A549 (cell line): ENCODE measurements at regions not wholly inside any gene's neighbourhood (a gene's known extent, or its start where the extent isn't known, plus 50 kb on each side); places are given as distances from the start of the nearest gene placed in this dataset.

ENCODE experiments used
- BHLHE40 ChIP-seq: IDR thresholded peaks from 2 replicates; pipeline ENCODE4 v1.6.1; 2012; ENCODE audit warnings: low read depth, low read length, inconsistent platforms
- CBX2 ChIP-seq: fragments of 200-600 bp; sonication (generic); IDR thresholded peaks from 2 replicates; pipeline ENCODE4 v1.6.1; 2016; ENCODE audit warnings: low read depth, mild to moderate bottlenecking, borderline replicate concordance
- CBX8 ChIP-seq: fragments of 200-600 bp; sonication (generic); IDR thresholded peaks from 2 replicates; pipeline ENCODE4 v1.6.1; 2016
- CHD4 ChIP-seq: fragments of 200-600 bp; sonication (generic); IDR thresholded peaks from 2 replicates; pipeline ENCODE4 v1.6.1; 2016; ENCODE audit warnings: antibody characterized with exemption, mild to moderate bottlenecking, borderline replicate concordance
- EP300 ChIP-seq, 2 experiments: fragments of >200 bp; sonication (Bioruptor Twin); formaldehyde crosslinking; IDR thresholded peaks; 2 replicates in 1 of 2; 3 replicates in 1 of 2; pipeline ENCODE4 v1.6.1; 2016 to 2017
- HOXA7 ChIP-seq: fragments of 250-450 bp; sonication (Bioruptor Pico); IDR thresholded peaks from 2 replicates; pipeline ENCODE4 v1.5.0; 2020; ENCODE audit warnings: mild to moderate bottlenecking, moderate library complexity
- HOXB5 ChIP-seq: fragments of 250-450 bp; sonication (Bioruptor Pico); IDR thresholded peaks from 2 replicates; pipeline ENCODE4 v1.5.0; 2020; ENCODE audit warnings: mild to moderate bottlenecking, moderate library complexity
- JUN ChIP-seq, 2 experiments: fragments of >200 bp; sonication (Bioruptor Twin); formaldehyde crosslinking; IDR thresholded peaks; 2 replicates in 1 of 2; 3 replicates in 1 of 2; pipeline ENCODE4 v1.6.1; 2016 to 2017
- JUNB ChIP-seq: fragments of >200 bp; sonication (Bioruptor Twin); formaldehyde crosslinking; IDR thresholded peaks from 2 replicates; pipeline ENCODE4 v1.6.1; 2016
- KDM1A ChIP-seq: fragments of 200-600 bp; sonication (generic); IDR thresholded peaks from 2 replicates; pipeline ENCODE4 v1.6.1; 2016; ENCODE audit warnings: low read depth, mild to moderate bottlenecking
- MAFK ChIP-seq: fragments of 450-650 bp; IDR thresholded peaks from 2 replicates; pipeline ENCODE4 v1.6.1; 2014; ENCODE audit not compliant: partially characterized antibody
- MAZ ChIP-seq: fragments of 150-350 bp; IDR thresholded peaks from 2 replicates; pipeline ENCODE4 v1.6.1; 2014; ENCODE audit warnings: antibody characterized with exemption, low read depth, low read length, borderline replicate concordance
- MYC ChIP-seq: IDR thresholded peaks from 2 replicates; pipeline ENCODE4 v1.6.1; 2012; ENCODE audit warnings: mild to moderate bottlenecking, inconsistent platforms, low read length, improper control_type of control experiment, borderline replicate concordance
- NFE2L2 ChIP-seq: fragments of 150-350 bp; conservative IDR thresholded peaks from 2 replicates; pipeline ENCODE4 v1.6.1; 2014; ENCODE audit warnings: low read length
- NPAS2 ChIP-seq: fragments of 250-450 bp; sonication (Bioruptor Pico); IDR thresholded peaks from 2 replicates; pipeline ENCODE4 v1.8.0; 2022; ENCODE audit warnings: mild to moderate bottlenecking, moderate library complexity, borderline replicate concordance
- NR3C1 ChIP-seq: fragments of >200 bp; sonication (Bioruptor Twin); formaldehyde crosslinking; IDR thresholded peaks from 3 replicates; pipeline ENCODE4 v1.6.1; 2017
- PHF8 ChIP-seq: fragments of 200-600 bp; sonication (generic); IDR thresholded peaks from 2 replicates; pipeline ENCODE4 v1.6.1; 2016; ENCODE audit warnings: low read depth, mild to moderate bottlenecking, antibody characterized with exemption, moderate library complexity, borderline replicate concordance
- POLR2A ChIP-seq: IDR thresholded peaks from 2 replicates; pipeline ENCODE4 v1.6.1; 2012; ENCODE audit warnings: mild to moderate bottlenecking, low read length
- RARB ChIP-seq: fragments of 250-450 bp; sonication (Bioruptor Pico); IDR thresholded peaks from 2 replicates; pipeline ENCODE4 v1.8.0; 2021; ENCODE audit warnings: mild to moderate bottlenecking, moderate library complexity
- RFX5 ChIP-seq: fragments of 450-650 bp; IDR thresholded peaks from 2 replicates; pipeline ENCODE4 v1.7.1; 2014; ENCODE audit warnings: antibody characterized with exemption, mild to moderate bottlenecking, moderate library complexity
- RNF2 ChIP-seq: fragments of 200-600 bp; sonication (generic); IDR thresholded peaks from 2 replicates; pipeline ENCODE4 v1.6.1; 2016; ENCODE audit warnings: low read depth, mild to moderate bottlenecking, antibody characterized with exemption, moderate library complexity, borderline replicate concordance
- SMC3 ChIP-seq: fragments of >200 bp; sonication (Bioruptor Twin); formaldehyde crosslinking; IDR thresholded peaks from 3 replicates; pipeline ENCODE4 v1.6.1; 2018; ENCODE audit warnings: inconsistent platforms
- TFCP2L1 ChIP-seq: fragments of 250-450 bp; sonication (Bioruptor Pico); IDR thresholded peaks from 2 replicates; pipeline ENCODE4 v1.5.0; 2021; ENCODE audit warnings: mild to moderate bottlenecking
- TP53 ChIP-seq: fragments of 250-450 bp; sonication (Bioruptor Pico); IDR thresholded peaks from 2 replicates; pipeline ENCODE4 v1.5.0; 2021; ENCODE audit warnings: mild to moderate bottlenecking, moderate library complexity
- ZC3H11A ChIP-seq: fragments of 450-650 bp; IDR thresholded peaks from 2 replicates; pipeline ENCODE4 v1.6.1; 2014; ENCODE audit warnings: antibody characterized with exemption, mild to moderate bottlenecking
- ZSCAN20 ChIP-seq: fragments of 250-450 bp; sonication (Bioruptor Pico); IDR thresholded peaks from 2 replicates; pipeline ENCODE4 v1.8.0; 2022; ENCODE audit warnings: mild to moderate bottlenecking, moderate library complexity
- TF ChIP-seq, protein P1 (sequence below): fragments of 250-450 bp; sonication (Bioruptor Pico); IDR thresholded peaks from 2 replicates; pipeline ENCODE4 v1.5.0; 2020; ENCODE audit warnings: low read depth, mild to moderate bottlenecking, moderate library complexity
- TF ChIP-seq, protein P2 (sequence below): fragments of >200 bp; sonication (Bioruptor Twin); formaldehyde crosslinking; IDR thresholded peaks from 2 replicates; pipeline ENCODE4 v1.6.1; 2016
- TF ChIP-seq, protein P3 (sequence below): fragments of >200 bp; sonication (Bioruptor Twin); formaldehyde crosslinking; IDR thresholded peaks from 3 replicates; pipeline ENCODE4 v1.6.1; 2016
- TF ChIP-seq, protein P4 (sequence below): IDR thresholded peaks from 2 replicates; pipeline ENCODE4 v1.6.1; 2012; ENCODE audit warnings: low read depth, borderline replicate concordance
- TF ChIP-seq, protein P5 (sequence below): fragments of 450-650 bp; IDR thresholded peaks from 2 replicates; pipeline ENCODE4 v1.6.1; 2014; ENCODE audit warnings: antibody characterized with exemption

DNA sequence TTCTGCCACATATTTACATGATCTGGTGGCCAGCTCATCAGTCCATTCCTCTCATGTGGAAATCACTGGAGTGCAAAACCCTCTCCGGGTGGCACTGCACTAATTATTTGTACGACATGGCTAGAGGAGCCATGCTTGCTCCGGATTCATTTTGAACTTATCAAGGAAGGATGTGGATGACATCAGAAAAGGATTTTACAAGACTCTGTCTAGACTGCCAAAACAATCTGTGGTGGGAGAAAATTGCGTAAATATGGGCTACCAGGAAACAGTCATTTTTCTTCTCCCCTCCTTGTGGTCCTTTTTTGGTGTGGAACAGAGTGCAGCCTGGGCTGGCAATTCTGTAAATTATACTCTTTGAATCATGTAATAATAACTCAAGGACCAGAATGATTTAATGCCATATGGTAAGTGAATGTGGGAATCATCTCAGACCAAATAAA lies 123.4 kb upstream of the IFNE start (continued):
- TF ChIP-seq, protein P1, sequence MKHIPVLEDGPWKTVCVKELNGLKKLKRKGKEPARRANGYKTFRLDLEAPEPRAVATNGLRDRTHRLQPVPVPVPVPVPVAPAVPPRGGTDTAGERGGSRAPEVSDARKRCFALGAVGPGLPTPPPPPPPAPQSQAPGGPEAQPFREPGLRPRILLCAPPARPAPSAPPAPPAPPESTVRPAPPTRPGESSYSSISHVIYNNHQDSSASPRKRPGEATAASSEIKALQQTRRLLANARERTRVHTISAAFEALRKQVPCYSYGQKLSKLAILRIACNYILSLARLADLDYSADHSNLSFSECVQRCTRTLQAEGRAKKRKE (CRISPR knock-in tag): 0 out of 2 replicates have a peak, but pooled peaks have one; percentile 67
- TF ChIP-seq, protein P2, sequence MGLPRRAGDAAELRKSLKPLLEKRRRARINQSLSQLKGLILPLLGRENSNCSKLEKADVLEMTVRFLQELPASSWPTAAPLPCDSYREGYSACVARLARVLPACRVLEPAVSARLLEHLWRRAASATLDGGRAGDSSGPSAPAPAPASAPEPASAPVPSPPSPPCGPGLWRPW: no peak
- TF ChIP-seq BHLHE40 (no peak), TFCP2L1 (CRISPR knock-in tag) (no peak), NFE2L2 (no peak), MAFK (no peak), JUN (IDR thresholded peaks at IDR 0.05) (peak; percentile 90 to 91), CHD4 (no peak), RNF2 (no peak), TP53 (no peak), NR3C1 (no peak), JUNB (peak; percentile 85), ZC3H11A (no peak), ZSCAN20 (no peak), RFX5 (no peak), NPAS2 (CRISPR knock-in tag) (no peak), POLR2A (no peak), HOXA7 (CRISPR knock-in tag) (0 out of 2 replicates have a peak, but pooled peaks have one; percentile 43), KDM1A (no peak), CBX8 (no peak), HOXB5 (0 out of 2 replicates have a peak, but pooled peaks have one; percentile 27), SMC3 (peak; percentile 49), EP300 (IDR thresholded peaks at IDR 0.05) (peak; percentile 76 to 94; a peak in 4 of 5 replicates), MAZ (no peak), RARB (no peak), PHF8 (no peak), MYC (no peak; the same call in 1 of the 2 replicates), CBX2 (no peak)
- TF ChIP-seq, protein P3, sequence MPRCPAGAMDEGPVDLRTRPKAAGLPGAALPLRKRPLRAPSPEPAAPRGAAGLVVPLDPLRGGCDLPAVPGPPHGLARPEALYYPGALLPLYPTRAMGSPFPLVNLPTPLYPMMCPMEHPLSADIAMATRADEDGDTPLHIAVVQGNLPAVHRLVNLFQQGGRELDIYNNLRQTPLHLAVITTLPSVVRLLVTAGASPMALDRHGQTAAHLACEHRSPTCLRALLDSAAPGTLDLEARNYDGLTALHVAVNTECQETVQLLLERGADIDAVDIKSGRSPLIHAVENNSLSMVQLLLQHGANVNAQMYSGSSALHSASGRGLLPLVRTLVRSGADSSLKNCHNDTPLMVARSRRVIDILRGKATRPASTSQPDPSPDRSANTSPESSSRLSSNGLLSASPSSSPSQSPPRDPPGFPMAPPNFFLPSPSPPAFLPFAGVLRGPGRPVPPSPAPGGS: peak; percentile 67; the same call in 1 of the 3 replicates
- TF ChIP-seq, protein P4, sequence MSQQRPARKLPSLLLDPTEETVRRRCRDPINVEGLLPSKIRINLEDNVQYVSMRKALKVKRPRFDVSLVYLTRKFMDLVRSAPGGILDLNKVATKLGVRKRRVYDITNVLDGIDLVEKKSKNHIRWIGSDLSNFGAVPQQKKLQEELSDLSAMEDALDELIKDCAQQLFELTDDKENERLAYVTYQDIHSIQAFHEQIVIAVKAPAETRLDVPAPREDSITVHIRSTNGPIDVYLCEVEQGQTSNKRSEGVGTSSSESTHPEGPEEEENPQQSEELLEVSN: no peak
- TF ChIP-seq, protein P5, sequence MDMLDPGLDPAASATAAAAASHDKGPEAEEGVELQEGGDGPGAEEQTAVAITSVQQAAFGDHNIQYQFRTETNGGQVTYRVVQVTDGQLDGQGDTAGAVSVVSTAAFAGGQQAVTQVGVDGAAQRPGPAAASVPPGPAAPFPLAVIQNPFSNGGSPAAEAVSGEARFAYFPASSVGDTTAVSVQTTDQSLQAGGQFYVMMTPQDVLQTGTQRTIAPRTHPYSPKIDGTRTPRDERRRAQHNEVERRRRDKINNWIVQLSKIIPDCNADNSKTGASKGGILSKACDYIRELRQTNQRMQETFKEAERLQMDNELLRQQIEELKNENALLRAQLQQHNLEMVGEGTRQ: no peak
- TF ChIP-seq, all 56 proteins: peak for 17
